ENCODE measurements at regions not wholly inside any gene's neighbourhood (a gene's known extent, or its start where the extent isn't known, plus 50 kb on each side); places are given as distances from the start of the nearest gene placed in this dataset.

GRCh38 chr14:43938588-43939281 lies 568.3 kb downstream of the FSCB start:
- TF ChIP-seq BHLHE40 (IDR thresholded peaks at IDR 0.05; ENCODE audit: low read depth, low read length) = no peak
- TF ChIP-seq CTCF (conservative IDR thresholded peaks at IDR 0.05; ENCODE audit: low read depth, low read length) = no peak
- no peak for TF ChIP-seq POLR2A (IDR thresholded peaks at IDR 0.05; ENCODE audit: low read depth, low read length)
- TF ChIP-seq CEBPB (IDR thresholded peaks at IDR 0.05; ENCODE audit: low read depth, low read length) = no peak
